H9 (cell line): ENCODE measurements at regions not wholly inside any gene's neighbourhood (a gene's known extent, or its start where the extent isn't known, plus 50 kb on each side); places are given as distances from the start of the nearest gene placed in this dataset.

Source experiments
- DNase-seq: peaks from one replicate; pipeline ENCODE4 v3.0.0-alpha.2; 2017
- H2AFZ ChIP-seq: one replicate; pipeline ENCODE4 v1.6.1; 2013; ENCODE audit warnings: mild to moderate bottlenecking, low read length, control low read depth, moderate library complexity
- H2AK5ac ChIP-seq: 2 replicates; pipeline ENCODE4 v1.6.1; 2013; ENCODE audit warnings: low read length, control low read depth, mixed read lengths; ENCODE audit not compliant: insufficient read length
- H2BK120ac ChIP-seq: one replicate; pipeline ENCODE4 v1.6.1; 2013; ENCODE audit warnings: low read depth, mild to moderate bottlenecking, low read length, control low read depth, inconsistent platforms; ENCODE audit not compliant: poor library complexity, severe bottlenecking
- H2BK12ac ChIP-seq: 2 replicates; pipeline ENCODE4 v1.6.1; 2013; ENCODE audit warnings: low read length, control low read depth, mixed read lengths, low read depth; ENCODE audit not compliant: insufficient read length
- H2BK15ac ChIP-seq: 2 replicates; pipeline ENCODE4 v1.6.1; 2013; ENCODE audit warnings: low read depth, low read length, control low read depth
- H2BK20ac ChIP-seq: one replicate; pipeline ENCODE4 v1.6.1; 2013; ENCODE audit warnings: low read depth, mild to moderate bottlenecking, low read length, control low read depth, inconsistent platforms; ENCODE audit not compliant: poor library complexity, severe bottlenecking
- H2BK5ac ChIP-seq: 2 replicates; pipeline ENCODE4 v1.6.1; 2013; ENCODE audit warnings: low read length, control low read depth, mixed read lengths; ENCODE audit not compliant: insufficient read length
- H3K14ac ChIP-seq: 2 replicates; pipeline ENCODE4 v1.6.1; 2013; ENCODE audit warnings: low read length, control low read depth; ENCODE audit not compliant: insufficient read depth
- H3K18ac ChIP-seq: 2 replicates; pipeline ENCODE4 v1.6.1; 2013; ENCODE audit warnings: low read depth, mild to moderate bottlenecking, mixed read lengths, low read length, control low read depth; ENCODE audit not compliant: insufficient read length
- H3K23ac ChIP-seq: 2 replicates; pipeline ENCODE4 v1.6.1; 2013; ENCODE audit warnings: low read length, control low read depth, mixed read lengths, low read depth; ENCODE audit not compliant: insufficient read length
- H3K23me2 ChIP-seq: 2 replicates; pipeline ENCODE4 v1.6.1; 2013; ENCODE audit warnings: low read depth, mild to moderate bottlenecking, mixed read lengths, low read length, control low read depth; ENCODE audit not compliant: insufficient read length, poor library complexity, severe bottlenecking
- H3K27ac ChIP-seq: 2 replicates; pipeline ENCODE4 v1.5.1; 2013; ENCODE audit warnings: low read length, control low read depth, mixed read lengths, low read depth; ENCODE audit not compliant: insufficient read length
- H3K27me3 ChIP-seq: 2 replicates; pipeline ENCODE4 v1.6.1; 2013; ENCODE audit warnings: low read length, control low read depth, inconsistent platforms; ENCODE audit not compliant: insufficient read depth
- H3K4ac ChIP-seq: 2 replicates; pipeline ENCODE4 v1.6.1; 2013; ENCODE audit warnings: low read depth, mild to moderate bottlenecking, control low read depth, inconsistent platforms, low read length, moderate library complexity
- H3K4me1 ChIP-seq: 2 replicates; pipeline ENCODE4 v1.6.1; 2013; ENCODE audit warnings: low read length, control low read depth, inconsistent platforms; ENCODE audit not compliant: insufficient read depth
- H3K4me2 ChIP-seq: 2 replicates; pipeline ENCODE4 v1.6.1; 2013; ENCODE audit warnings: low read length, control low read depth, mixed read lengths; ENCODE audit not compliant: insufficient read length, insufficient read depth
- H3K56ac ChIP-seq: 2 replicates; pipeline ENCODE4 v1.6.1; 2013; ENCODE audit warnings: low read depth, mild to moderate bottlenecking, mixed read lengths, low read length, control low read depth; ENCODE audit not compliant: insufficient read length
- H3K79me1 ChIP-seq: 2 replicates; pipeline ENCODE4 v1.6.1; 2013; ENCODE audit warnings: low read depth, mild to moderate bottlenecking, moderate library complexity, low read length, control low read depth, inconsistent platforms; ENCODE audit not compliant: insufficient read depth, poor library complexity, severe bottlenecking
- H3K79me2 ChIP-seq: 2 replicates; pipeline ENCODE4 v1.6.1; 2013; ENCODE audit warnings: low read length, control low read depth, inconsistent platforms; ENCODE audit not compliant: insufficient read depth
- H3K9ac ChIP-seq: 2 replicates; pipeline ENCODE4 v1.6.1; 2013; ENCODE audit warnings: low read length, control low read depth, mixed read lengths; ENCODE audit not compliant: insufficient read length; ENCODE audit errors: extremely low read depth
- H3K9me3 ChIP-seq: one replicate; pipeline ENCODE4 v1.6.1; 2013; ENCODE audit warnings: low read depth, low read length, inconsistent platforms; ENCODE audit not compliant: control insufficient read depth
- H3T11ph ChIP-seq: one replicate; pipeline ENCODE4 v1.6.1; 2013; ENCODE audit warnings: mild to moderate bottlenecking, low read length, control low read depth, inconsistent platforms
- H4K20me1 ChIP-seq: one replicate; pipeline ENCODE4 v1.6.1; 2013; ENCODE audit not compliant: control insufficient read depth, insufficient read length, insufficient read depth
- H4K5ac ChIP-seq: 2 replicates; pipeline ENCODE4 v1.6.1; 2013; ENCODE audit warnings: low read depth, mild to moderate bottlenecking, mixed read lengths, low read length, control low read depth; ENCODE audit not compliant: insufficient read length
- H4K8ac ChIP-seq: replicated peaks from 2 replicates; pipeline ENCODE4 v1.6.1; 2013; ENCODE audit warnings: low read length, control low read depth, mixed read lengths, low read depth; ENCODE audit not compliant: insufficient read length
- H4K91ac ChIP-seq: 2 replicates; pipeline ENCODE4 v1.6.1; 2013; ENCODE audit warnings: low read depth, mild to moderate bottlenecking, moderate library complexity, mixed read lengths, low read length, control low read depth; ENCODE audit not compliant: insufficient read length
- H3K27ac Mint-ChIP-seq, 3 experiments: 2 replicates in 2 of 3; 3 replicates in 1 of 3; pipeline ENCODE4 v1.8.0; 2020 to 2021; ENCODE audit warnings: mixed read lengths in 3 of 3, mild to moderate bottlenecking in 1 of 3, moderate library complexity in 1 of 3
- H3K27me3 Mint-ChIP-seq: 2 replicates; pipeline ENCODE4 v1.8.0; 2021; ENCODE audit warnings: low read depth, mild to moderate bottlenecking, moderate library complexity, mixed read lengths
- H3K36me3 Mint-ChIP-seq, 3 experiments: 2 replicates in 2 of 3; 3 replicates in 1 of 3; pipeline ENCODE4 v1.8.0; 2020 to 2021; ENCODE audit warnings: low read depth in 3 of 3, mixed read lengths in 3 of 3; ENCODE audit not compliant: insufficient read depth in 1 of 3
- H3K4me1 Mint-ChIP-seq, 2 experiments: 2 replicates each; pipeline ENCODE4 v1.8.0; 2020; ENCODE audit warnings: mixed read lengths in 2 of 2
- H3K4me3 Mint-ChIP-seq, 2 experiments: 2 replicates in 1 of 2; 3 replicates in 1 of 2; pipeline ENCODE4 v1.8.0; 2020 to 2021; ENCODE audit warnings: mild to moderate bottlenecking in 2 of 2, mixed read lengths in 2 of 2, moderate library complexity in 1 of 2
- H3K9me3 Mint-ChIP-seq, 2 experiments: 2 replicates in 1 of 2; 3 replicates in 1 of 2; pipeline ENCODE4 v1.8.0; 2020; ENCODE audit warnings: mild to moderate bottlenecking in 2 of 2, mixed read lengths in 2 of 2, moderate library complexity in 1 of 2
- WGBS: extraction: QIAGEN DNeasy Blood & Tissue Kit; methylation state at CpG from one replicate; pipeline ENCODE4 v1.1.7; 2013; ENCODE audit warnings: missing lambda C conversion rate, low lambda C conversion rate, mixed read lengths; ENCODE audit not compliant: insufficient read length; ENCODE audit errors: extremely low coverage; 5-methylcytosine and 5-hydroxymethylcytosine counted together
- TF ChIP-seq, protein P1 (sequence below): fragments of 200-600 bp; sonication (generic); conservative IDR thresholded peaks from 3 replicates; pipeline ENCODE4 v1.8.0; 2021; ENCODE audit warnings: antibody characterized with exemption, mild to moderate bottlenecking

DNA sequence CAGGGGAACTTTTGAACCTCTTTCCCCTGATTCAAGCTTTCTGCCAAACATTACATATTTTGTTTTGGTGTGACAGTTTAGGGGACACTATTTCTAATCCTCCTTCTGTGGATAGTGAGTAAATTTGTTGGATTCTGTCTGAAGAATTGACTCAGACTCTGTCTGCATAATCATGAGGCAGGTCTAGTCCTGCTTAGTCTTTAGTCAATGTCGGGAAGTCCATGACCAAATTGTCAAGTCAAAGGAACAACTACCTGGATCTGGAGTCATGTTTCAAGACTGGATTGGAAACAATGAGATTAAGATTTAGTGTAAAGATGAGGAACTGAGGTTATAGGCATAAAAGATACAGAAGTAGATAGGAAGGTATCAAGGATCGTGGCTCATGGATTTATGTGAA lies 100.9 kb downstream of the MAGEB17 start:
- no peak overlapping the region for H3K27ac ChIP-seq
- no peak overlapping the region for H4K5ac ChIP-seq
- no peak overlapping the region for H4K91ac ChIP-seq
- Mint-ChIP-seq H3K4me1 (peaks cover 0 to 2% of the 10 kb centered on the region in 2 experiments; a peak in 1 of 4 replicates), H3K27ac (no peak overlapping the region), H3K9me3 (peaks cover 18 to 19% of the 10 kb centered on the region in 2 experiments), H3K4me3 (no peak overlapping the region), H3K36me3 (peaks cover 15 to 19% (median 17%) of the 10 kb centered on the region in 3 experiments), H3K27me3 (no peaks in the 10 kb centered on the region)
- H4K20me1 ChIP-seq, result no peaks in the 10 kb centered on the region
- no peak overlapping the region for H3K4ac ChIP-seq
- H3K23me2 ChIP-seq, result no peaks in the 10 kb centered on the region
- H3K79me2 ChIP-seq, result no peaks in the 10 kb centered on the region
- H3K18ac ChIP-seq, result no peak overlapping the region
- H2AFZ ChIP-seq, result no peak overlapping the region
- no peak for DNase-seq
- no CpG with 5 or more reads among the region's 2 CpGs for WGBS
- H2BK12ac ChIP-seq, result no peak overlapping the region
- no peak overlapping the region for H3K9ac ChIP-seq
- H2BK120ac ChIP-seq, result no peak overlapping the region
- no peaks in the 10 kb centered on the region for H3K27me3 ChIP-seq
- no peak overlapping the region for H2BK15ac ChIP-seq
- no peak overlapping the region for H3T11ph ChIP-seq
- H3K14ac ChIP-seq, result no peak overlapping the region
- H2BK5ac ChIP-seq, result no peak overlapping the region
- TF ChIP-seq, protein P1, sequence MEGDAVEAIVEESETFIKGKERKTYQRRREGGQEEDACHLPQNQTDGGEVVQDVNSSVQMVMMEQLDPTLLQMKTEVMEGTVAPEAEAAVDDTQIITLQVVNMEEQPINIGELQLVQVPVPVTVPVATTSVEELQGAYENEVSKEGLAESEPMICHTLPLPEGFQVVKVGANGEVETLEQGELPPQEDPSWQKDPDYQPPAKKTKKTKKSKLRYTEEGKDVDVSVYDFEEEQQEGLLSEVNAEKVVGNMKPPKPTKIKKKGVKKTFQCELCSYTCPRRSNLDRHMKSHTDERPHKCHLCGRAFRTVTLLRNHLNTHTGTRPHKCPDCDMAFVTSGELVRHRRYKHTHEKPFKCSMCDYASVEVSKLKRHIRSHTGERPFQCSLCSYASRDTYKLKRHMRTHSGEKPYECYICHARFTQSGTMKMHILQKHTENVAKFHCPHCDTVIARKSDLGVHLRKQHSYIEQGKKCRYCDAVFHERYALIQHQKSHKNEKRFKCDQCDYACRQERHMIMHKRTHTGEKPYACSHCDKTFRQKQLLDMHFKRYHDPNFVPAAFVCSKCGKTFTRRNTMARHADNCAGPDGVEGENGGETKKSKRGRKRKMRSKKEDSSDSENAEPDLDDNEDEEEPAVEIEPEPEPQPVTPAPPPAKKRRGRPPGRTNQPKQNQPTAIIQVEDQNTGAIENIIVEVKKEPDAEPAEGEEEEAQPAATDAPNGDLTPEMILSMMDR, result no peak
- H2BK20ac ChIP-seq, result no peak overlapping the region
- no peak overlapping the region for H3K56ac ChIP-seq
- H3K79me1 ChIP-seq, result no peaks in the 10 kb centered on the region
- H3K4me2 ChIP-seq, result no peak overlapping the region
- no peaks in the 10 kb centered on the region for H3K4me1 ChIP-seq
- H3K23ac ChIP-seq, result no peak overlapping the region
- no peak overlapping the region for H2AK5ac ChIP-seq
- no peak overlapping the region for H4K8ac ChIP-seq
- H3K9me3 ChIP-seq, result no peaks in the 10 kb centered on the region
